ENCODE measurements at regions not wholly inside any gene's neighbourhood (a gene's known extent, or its start where the extent isn't known, plus 50 kb on each side); places are given as distances from the start of the nearest gene placed in this dataset.

DNA sequence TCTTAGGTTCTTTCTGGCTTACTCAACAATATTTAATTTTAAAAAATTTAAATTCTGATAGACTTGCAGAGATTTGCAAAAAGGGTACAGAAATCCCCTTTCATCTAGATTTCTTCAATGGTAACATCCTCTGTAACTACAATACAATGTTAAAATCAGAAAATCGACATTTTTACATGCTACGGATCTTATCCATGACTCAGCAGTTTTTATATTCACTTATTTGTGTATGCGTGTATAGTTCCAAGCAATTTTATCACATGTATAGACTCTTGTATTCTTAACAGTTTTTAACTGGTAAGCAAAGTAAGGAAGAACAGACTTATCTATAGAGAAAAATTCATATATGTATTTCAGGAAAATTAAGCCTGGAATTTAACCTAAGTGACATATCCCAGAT, 256.1 kb upstream of the MEX3C start:
- H3K4me3 ChIP-seq (replicated peaks in 1 of 3; ENCODE audit: low read depth in 2 of 3, low read length in 3 of 3): no peak overlapping the region
- no peaks in the 10 kb centered on the region for H3K4me1 ChIP-seq (ENCODE audit: control insufficient read depth in 1 of 2, insufficient read depth in 2 of 2, low read length in 2 of 2)
- H4K20me1 ChIP-seq (ENCODE audit: insufficient read depth, low read length): no peaks in the 10 kb centered on the region
- H3K27ac ChIP-seq (ENCODE audit: low read depth in 1 of 2, low read length in 2 of 2): no peak overlapping the region
- H3K9me3 ChIP-seq (replicated peaks in 1 of 2; ENCODE audit: control insufficient read depth in 1 of 2, insufficient read depth in 1 of 2, low read length in 2 of 2): no peaks in the 10 kb centered on the region
- no peak overlapping the region for H2AFZ ChIP-seq (ENCODE audit: insufficient read depth, low read depth, low read length, poor library complexity, severe bottlenecking)
- no peak overlapping the region for H3K4me3 Mint-ChIP-seq
- TF ChIP-seq, protein P1, sequence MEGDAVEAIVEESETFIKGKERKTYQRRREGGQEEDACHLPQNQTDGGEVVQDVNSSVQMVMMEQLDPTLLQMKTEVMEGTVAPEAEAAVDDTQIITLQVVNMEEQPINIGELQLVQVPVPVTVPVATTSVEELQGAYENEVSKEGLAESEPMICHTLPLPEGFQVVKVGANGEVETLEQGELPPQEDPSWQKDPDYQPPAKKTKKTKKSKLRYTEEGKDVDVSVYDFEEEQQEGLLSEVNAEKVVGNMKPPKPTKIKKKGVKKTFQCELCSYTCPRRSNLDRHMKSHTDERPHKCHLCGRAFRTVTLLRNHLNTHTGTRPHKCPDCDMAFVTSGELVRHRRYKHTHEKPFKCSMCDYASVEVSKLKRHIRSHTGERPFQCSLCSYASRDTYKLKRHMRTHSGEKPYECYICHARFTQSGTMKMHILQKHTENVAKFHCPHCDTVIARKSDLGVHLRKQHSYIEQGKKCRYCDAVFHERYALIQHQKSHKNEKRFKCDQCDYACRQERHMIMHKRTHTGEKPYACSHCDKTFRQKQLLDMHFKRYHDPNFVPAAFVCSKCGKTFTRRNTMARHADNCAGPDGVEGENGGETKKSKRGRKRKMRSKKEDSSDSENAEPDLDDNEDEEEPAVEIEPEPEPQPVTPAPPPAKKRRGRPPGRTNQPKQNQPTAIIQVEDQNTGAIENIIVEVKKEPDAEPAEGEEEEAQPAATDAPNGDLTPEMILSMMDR (IDR thresholded peaks at IDR 0.05): no peak
- no peak overlapping the region for H3K27ac Mint-ChIP-seq
- intact Hi-C loops (cut with micrococcal nuclease): no loop called here
- H3K27me3 Mint-ChIP-seq (ENCODE audit: low read depth in 3 of 3): peaks cover 0 to 3% (median 1%) of the 10 kb centered on the region in 3 donors
- H3K9me3 Mint-ChIP-seq: peaks cover 0 to 5% (median 2%) of the 10 kb centered on the region in 7 donors
- H3K9ac ChIP-seq (ENCODE audit: insufficient read depth, low read length, poor library complexity, severe bottlenecking): no peak overlapping the region
- WGBS (ENCODE audit: insufficient coverage): no CpG with 5 or more reads among the region's 3 CpGs
- H3K4me1 Mint-ChIP-seq: no peaks in the 10 kb centered on the region
- H3K36me3 Mint-ChIP-seq: no peaks in the 10 kb centered on the region
- no peaks in the 10 kb centered on the region for H3K36me3 ChIP-seq (replicated peaks in 1 of 2; ENCODE audit: control insufficient read depth in 1 of 2, insufficient read depth in 2 of 2, low read length in 2 of 2)
- DNase-seq: no peak
- no peak overlapping the region for H3K4me2 ChIP-seq (replicated peaks; ENCODE audit: extremely low read depth, low read length, poor library complexity, severe bottlenecking)
- H3K79me2 ChIP-seq (ENCODE audit: insufficient read depth, low read length): no peaks in the 10 kb centered on the region
- no peaks in the 10 kb centered on the region for H3K27me3 ChIP-seq (ENCODE audit: control insufficient read depth in 2 of 2, insufficient read depth in 2 of 2, low read length in 2 of 2)

DNA sequence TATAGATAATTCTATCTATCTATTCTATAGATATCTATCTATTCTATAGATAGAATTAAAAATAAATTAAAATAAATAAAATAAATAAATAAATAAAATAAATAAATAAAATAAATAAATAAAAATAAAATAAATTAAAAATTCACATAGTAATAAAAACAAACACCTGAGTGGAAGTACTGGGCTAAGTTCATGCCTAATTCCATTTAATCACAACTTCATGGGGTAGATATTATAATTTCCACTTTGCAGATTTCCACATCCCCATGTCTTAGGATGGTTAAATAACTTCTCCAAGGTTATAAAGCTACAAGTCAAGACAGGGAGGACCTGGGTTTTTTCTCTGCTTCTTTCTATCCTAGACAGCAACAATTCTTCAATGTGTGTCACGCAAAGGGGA, 261.4 kb upstream of the MEX3C start:
- H3K9me3 Mint-ChIP-seq: peaks cover 0 to 6% (median 2%) of the 10 kb centered on the region in 7 donors
- no peaks in the 10 kb centered on the region for H3K36me3 Mint-ChIP-seq
- H3K9me3 ChIP-seq (replicated peaks in 1 of 2; ENCODE audit: control insufficient read depth in 1 of 2, insufficient read depth in 1 of 2, low read length in 2 of 2): no peaks in the 10 kb centered on the region
- no peak overlapping the region for H3K9ac ChIP-seq (ENCODE audit: insufficient read depth, low read length, poor library complexity, severe bottlenecking)
- peaks cover 0 to 5% (median 5%) of the 10 kb centered on the region in 3 donors for H3K27me3 Mint-ChIP-seq (ENCODE audit: low read depth in 3 of 3)
- H4K20me1 ChIP-seq (ENCODE audit: insufficient read depth, low read length): no peaks in the 10 kb centered on the region
- no peak overlapping the region for H3K4me3 Mint-ChIP-seq
- H3K4me3 ChIP-seq (replicated peaks in 1 of 3; ENCODE audit: low read depth in 2 of 3, low read length in 3 of 3): no peak overlapping the region
- no peaks in the 10 kb centered on the region for H3K27me3 ChIP-seq (ENCODE audit: control insufficient read depth in 2 of 2, insufficient read depth in 2 of 2, low read length in 2 of 2)
- TF ChIP-seq, protein P1 (IDR thresholded peaks at IDR 0.05): no peak
- H3K36me3 ChIP-seq (replicated peaks in 1 of 2; ENCODE audit: control insufficient read depth in 1 of 2, insufficient read depth in 2 of 2, low read length in 2 of 2): no peaks in the 10 kb centered on the region
- no peaks in the 10 kb centered on the region for H3K4me1 Mint-ChIP-seq
- H3K79me2 ChIP-seq (ENCODE audit: insufficient read depth, low read length): no peaks in the 10 kb centered on the region
- no peak overlapping the region for H3K27ac ChIP-seq (ENCODE audit: low read depth in 1 of 2, low read length in 2 of 2)
- intact Hi-C loops (cut with micrococcal nuclease): no loop called here
- H3K4me2 ChIP-seq (replicated peaks; ENCODE audit: extremely low read depth, low read length, poor library complexity, severe bottlenecking): no peak overlapping the region
- no peak for DNase-seq
- no peaks in the 10 kb centered on the region for H3K4me1 ChIP-seq (ENCODE audit: control insufficient read depth in 1 of 2, insufficient read depth in 2 of 2, low read length in 2 of 2)
- no CpG with 5 or more reads among the region's 1 CpG for WGBS (ENCODE audit: insufficient coverage)
- no peak overlapping the region for H2AFZ ChIP-seq (ENCODE audit: insufficient read depth, low read depth, low read length, poor library complexity, severe bottlenecking)
- no peak overlapping the region for H3K27ac Mint-ChIP-seq

All from CD14-positive monocyte (primary cell).